Left renal pelvis (tissue), 4 donors: ENCODE measurements at regions not wholly inside any gene's neighbourhood (a gene's known extent, or its start where the extent isn't known, plus 50 kb on each side); places are given as distances from the start of the nearest gene placed in this dataset.

Source experiments
- DNase-seq, 4 donors: peaks; one replicate each; pipeline ENCODE4 v3.0.0-alpha.2; 2013; ENCODE audit warnings: low read depth in 4 of 4, low spot score in 3 of 4

- DNase-seq: no peak
Observed at GRCh38 chr7:123401295-123401694, 133.1 kb downstream of the IQUB start.

DNA sequence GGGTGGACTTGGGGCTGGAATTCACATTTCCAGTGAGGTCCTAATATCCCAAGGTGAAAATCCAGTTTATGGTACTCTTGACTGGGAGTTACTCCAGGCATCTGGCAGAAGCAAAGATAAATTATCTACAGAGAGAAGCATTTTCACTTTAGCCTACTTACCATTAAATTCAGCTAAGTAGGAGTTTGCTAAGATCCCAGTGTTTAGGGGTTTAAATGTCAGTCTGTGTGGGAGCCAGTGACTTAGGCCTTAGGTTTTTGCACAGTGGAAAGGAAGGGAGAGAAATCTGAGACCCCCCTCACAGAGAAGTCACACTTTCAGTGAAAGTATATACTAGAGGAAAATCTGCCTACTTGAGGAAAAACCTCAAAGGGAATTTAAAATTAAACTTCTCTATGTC is 134.2 kb downstream of the IQUB start:
- peak in 1 of 4 donors; percentile 24 for DNase-seq

- no peak for DNase-seq
Observed at GRCh38 chr7:123398921-123399320, 135.5 kb downstream of the IQUB start.

GRCh38 chr7:123397746-123398338 is 136.6 kb downstream of the IQUB start:
- no peak for DNase-seq

DNA sequence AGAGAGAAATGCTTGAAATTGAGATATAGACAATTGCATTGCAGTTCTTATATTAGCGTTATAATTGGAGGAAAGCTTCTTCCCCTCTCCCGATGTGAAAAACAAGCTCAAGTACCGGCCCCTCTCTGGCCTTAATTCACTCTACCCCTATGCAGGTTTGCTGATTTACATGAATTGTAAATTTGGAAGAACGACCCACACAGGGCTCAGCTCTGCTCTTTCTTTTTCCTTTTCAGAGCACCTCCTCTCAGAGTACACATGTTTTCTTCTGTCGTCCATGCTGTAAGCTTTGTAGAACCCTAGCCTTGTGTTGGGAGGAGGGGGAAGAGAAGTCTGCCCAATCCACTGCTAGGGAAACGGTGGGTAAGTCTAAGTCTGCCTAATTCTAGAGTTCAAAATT is 140.8 kb downstream of the IQUB start:
- DNase-seq: no peak

DNA sequence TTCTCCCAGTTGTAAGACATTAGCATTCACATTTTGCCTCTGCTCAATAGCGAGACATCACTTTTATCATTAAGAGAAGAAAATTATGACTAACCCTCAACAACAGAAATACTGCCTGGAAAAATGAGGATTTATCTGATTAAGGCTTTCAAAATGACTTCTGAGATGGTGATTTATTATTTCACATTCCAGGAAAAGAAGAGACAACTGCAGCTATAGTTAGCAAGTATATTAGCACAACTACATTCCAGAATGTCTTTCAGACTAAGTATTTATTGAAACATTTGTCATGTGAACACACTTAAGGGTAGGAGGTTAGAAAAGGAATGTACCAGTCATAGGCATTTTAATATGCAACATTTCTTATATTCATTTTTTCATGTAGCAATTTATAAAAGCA is 162.0 kb downstream of the IQUB start:
- no peak for DNase-seq

DNA sequence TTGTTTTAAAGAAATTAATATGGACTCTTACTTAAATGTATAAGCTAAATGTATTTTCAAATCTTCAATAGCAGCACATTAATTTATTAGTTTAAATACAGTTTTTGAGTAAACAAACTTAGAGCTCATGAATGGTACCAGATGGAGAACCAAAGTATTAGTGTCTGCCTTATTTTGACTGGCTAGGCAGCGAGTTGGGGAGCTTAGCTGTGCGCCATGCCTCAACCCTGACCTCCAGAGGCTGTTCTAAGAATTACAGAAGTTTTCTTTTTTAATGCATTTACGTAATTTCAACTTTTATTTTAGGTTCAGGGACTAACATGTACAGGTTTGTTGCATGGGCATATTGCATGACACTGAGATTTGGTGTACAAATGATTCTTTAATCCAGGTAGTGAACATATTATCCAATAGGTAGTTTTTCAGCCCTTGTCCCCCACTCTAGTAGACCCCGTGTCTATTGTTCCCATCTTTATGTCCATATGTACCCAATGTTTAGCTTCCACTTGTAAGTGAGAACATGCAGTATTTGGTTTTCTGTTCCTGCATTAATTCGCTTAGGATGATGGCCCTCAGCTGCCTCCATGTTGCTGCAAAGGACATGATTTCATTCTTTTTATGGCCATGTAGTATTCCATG is 166.8 kb downstream of the IQUB start:
- peak in 1 of 4 donors; percentile 14 for DNase-seq

GRCh38 chr7:123367031-123367430 is 167.3 kb upstream of the SLC13A1 start:
- no peak for DNase-seq

- DNase-seq: no peak
Observed at GRCh38 chr7:123366626-123367025, 166.9 kb upstream of the SLC13A1 start.

- DNase-seq: no peak
Observed at GRCh38 chr7:123360631-123361030, 160.9 kb upstream of the SLC13A1 start.

GRCh38 chr7:123355576-123356190 is 155.9 kb upstream of the SLC13A1 start:
- no peak for DNase-seq

DNA sequence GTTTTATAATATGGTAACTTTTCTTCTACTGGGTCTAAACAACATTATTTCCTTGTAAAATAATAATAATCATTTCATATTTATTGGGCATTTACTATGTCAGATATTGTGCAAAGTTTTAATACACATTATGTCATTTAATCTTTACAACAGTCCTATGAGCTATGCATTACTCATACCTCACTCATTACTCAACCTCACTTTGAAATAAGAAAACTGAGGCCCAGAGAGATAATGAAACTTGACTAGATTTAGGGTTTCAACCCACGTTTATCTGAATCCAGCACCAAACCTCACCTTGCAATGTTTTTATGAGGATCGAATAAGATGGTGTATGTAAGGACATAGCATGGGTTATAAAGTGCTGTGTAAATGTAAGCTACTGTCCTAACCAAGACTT is 153.2 kb upstream of the SLC13A1 start:
- DNase-seq: no peak

- no peak for DNase-seq
Observed at GRCh38 chr7:123351516-123352505, 152.0 kb upstream of the SLC13A1 start.

- DNase-seq: no peak
Observed at GRCh38 chr7:123351027-123351426, 151.3 kb upstream of the SLC13A1 start.

GRCh38 chr7:123348690-123349089 is 148.9 kb upstream of the SLC13A1 start:
- DNase-seq: no peak

DNA sequence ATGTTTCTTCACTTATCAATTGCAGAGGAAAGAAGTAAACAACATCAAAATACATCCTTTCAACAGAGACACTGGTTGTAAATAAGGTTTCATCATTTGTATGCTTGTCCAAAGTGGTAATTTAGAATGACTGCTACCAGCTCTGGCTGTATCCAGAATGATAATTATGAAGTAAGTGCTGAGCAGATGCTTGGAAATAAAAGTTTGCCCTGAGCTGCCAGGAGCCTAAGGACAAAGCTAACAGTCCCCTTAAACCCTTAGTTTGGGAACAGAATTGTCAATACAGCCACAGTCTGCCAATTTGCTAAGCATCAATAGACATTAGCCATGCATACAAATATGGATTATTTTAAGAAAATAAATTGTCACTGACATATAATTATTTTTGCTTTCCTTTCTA is 147.0 kb upstream of the SLC13A1 start:
- no peak for DNase-seq

DNA sequence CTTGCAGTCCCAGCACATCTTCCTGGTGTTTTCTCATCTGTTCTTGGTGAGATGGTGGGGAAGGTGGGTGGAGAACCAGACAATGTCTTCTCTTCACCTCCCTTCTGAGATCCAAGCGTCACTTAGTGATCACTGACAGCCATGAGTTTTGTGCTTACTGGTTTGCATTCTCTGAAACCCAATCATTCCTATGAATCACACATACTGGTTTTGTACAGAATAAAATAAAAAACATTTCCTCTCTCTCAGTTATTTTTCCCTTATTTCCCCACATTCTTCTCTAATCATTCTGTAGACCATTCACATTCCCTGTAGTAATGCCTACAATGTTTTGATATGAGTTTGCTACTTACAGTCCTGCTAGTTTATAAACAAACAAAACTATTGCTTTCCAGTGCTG is 143.8 kb upstream of the SLC13A1 start:
- no peak for DNase-seq

- DNase-seq: no peak
Observed at GRCh38 chr7:123341102-123341501, 141.3 kb upstream of the SLC13A1 start.

GRCh38 chr7:123338688-123339087 is 138.9 kb upstream of the SLC13A1 start:
- DNase-seq: no peak

DNA sequence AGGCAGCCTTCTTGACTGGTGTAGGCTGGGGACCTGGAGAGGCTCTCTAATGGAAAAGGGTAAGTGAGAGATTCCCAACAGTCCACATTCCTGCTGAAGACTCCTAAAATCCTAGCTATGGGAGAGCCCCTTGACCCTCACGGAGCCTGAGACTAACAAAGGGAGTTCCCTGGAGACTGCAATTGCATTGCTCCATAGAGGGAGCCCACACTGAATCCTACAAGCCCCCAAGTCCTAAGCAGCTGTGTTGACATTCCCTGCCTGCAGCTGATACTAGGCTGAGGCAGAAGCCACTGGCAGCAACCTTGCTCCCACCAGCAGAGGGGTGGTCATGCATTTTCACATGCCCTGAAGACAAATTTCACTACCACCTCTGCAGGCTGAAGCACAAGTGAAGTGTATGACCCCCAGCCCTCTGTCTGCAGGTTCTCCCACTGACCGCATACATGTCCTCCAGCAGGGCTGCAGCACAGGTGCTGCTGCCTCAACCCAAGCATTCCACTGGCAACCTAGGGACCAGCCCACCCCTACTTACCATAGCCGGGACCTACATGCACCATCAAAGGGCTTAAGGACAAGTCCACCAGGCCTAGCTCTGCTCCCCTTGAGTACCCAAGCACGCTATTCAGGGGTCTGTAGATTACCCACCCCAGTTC is 130.3 kb upstream of the SLC13A1 start:
- no peak for DNase-seq

GRCh38 chr7:123327661-123328060 is 127.9 kb upstream of the SLC13A1 start:
- DNase-seq: no peak
